ENCODE measurements at regions not wholly inside any gene's neighbourhood (a gene's known extent, or its start where the extent isn't known, plus 50 kb on each side); places are given as distances from the start of the nearest gene placed in this dataset.

DNA sequence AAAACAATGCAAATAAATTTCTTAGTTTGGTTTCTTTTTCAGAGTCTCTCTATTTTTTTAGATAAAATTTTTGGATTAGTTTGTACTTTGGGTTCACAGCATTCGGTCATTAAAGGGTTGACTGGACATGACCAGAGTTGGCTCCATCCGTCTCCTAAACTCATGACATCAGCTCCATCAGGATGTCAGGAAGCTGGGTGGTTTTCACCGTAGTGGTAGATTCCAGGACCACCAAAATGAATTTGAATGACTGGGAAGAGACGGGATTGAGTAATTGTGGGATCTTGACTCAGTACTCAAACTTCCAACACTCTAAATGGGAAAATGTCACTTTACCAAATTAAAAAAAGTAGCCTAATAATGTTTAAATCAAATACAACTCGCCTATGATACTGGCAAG lies 279.2 kb upstream of the DUSP10 start:
- TF ChIP-seq, protein P1, sequence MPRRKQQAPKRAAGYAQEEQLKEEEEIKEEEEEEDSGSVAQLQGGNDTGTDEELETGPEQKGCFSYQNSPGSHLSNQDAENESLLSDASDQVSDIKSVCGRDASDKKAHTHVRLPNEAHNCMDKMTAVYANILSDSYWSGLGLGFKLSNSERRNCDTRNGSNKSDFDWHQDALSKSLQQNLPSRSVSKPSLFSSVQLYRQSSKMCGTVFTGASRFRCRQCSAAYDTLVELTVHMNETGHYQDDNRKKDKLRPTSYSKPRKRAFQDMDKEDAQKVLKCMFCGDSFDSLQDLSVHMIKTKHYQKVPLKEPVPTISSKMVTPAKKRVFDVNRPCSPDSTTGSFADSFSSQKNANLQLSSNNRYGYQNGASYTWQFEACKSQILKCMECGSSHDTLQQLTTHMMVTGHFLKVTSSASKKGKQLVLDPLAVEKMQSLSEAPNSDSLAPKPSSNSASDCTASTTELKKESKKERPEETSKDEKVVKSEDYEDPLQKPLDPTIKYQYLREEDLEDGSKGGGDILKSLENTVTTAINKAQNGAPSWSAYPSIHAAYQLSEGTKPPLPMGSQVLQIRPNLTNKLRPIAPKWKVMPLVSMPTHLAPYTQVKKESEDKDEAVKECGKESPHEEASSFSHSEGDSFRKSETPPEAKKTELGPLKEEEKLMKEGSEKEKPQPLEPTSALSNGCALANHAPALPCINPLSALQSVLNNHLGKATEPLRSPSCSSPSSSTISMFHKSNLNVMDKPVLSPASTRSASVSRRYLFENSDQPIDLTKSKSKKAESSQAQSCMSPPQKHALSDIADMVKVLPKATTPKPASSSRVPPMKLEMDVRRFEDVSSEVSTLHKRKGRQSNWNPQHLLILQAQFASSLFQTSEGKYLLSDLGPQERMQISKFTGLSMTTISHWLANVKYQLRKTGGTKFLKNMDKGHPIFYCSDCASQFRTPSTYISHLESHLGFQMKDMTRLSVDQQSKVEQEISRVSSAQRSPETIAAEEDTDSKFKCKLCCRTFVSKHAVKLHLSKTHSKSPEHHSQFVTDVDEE (CRISPR knock-in tag; IDR thresholded peaks at IDR 0.05): no peak
- no peak for TF ChIP-seq TOX (CRISPR knock-in tag; IDR thresholded peaks at IDR 0.05; ENCODE audit: borderline replicate concordance)
- TF ChIP-seq TCF4 (CRISPR knock-in tag; IDR thresholded peaks at IDR 0.05; ENCODE audit: borderline replicate concordance): no peak
- no peak for TF ChIP-seq ZC3H10 (CRISPR knock-in tag; IDR thresholded peaks at IDR 0.05)
- no peak for TF ChIP-seq RARB (CRISPR knock-in tag; IDR thresholded peaks at IDR 0.05)
- TF ChIP-seq, protein P2, sequence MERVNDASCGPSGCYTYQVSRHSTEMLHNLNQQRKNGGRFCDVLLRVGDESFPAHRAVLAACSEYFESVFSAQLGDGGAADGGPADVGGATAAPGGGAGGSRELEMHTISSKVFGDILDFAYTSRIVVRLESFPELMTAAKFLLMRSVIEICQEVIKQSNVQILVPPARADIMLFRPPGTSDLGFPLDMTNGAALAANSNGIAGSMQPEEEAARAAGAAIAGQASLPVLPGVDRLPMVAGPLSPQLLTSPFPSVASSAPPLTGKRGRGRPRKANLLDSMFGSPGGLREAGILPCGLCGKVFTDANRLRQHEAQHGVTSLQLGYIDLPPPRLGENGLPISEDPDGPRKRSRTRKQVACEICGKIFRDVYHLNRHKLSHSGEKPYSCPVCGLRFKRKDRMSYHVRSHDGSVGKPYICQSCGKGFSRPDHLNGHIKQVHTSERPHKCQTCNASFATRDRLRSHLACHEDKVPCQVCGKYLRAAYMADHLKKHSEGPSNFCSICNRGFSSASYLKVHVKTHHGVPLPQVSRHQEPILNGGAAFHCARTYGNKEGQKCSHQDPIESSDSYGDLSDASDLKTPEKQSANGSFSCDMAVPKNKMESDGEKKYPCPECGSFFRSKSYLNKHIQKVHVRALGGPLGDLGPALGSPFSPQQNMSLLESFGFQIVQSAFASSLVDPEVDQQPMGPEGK (CRISPR knock-in tag; IDR thresholded peaks at IDR 0.05; ENCODE audit: borderline replicate concordance): no peak
- no peak for TF ChIP-seq ARNTL (CRISPR knock-in tag; IDR thresholded peaks at IDR 0.05; ENCODE audit: borderline replicate concordance, low read depth)
- no peak for TF ChIP-seq ZFP3 (CRISPR knock-in tag; IDR thresholded peaks at IDR 0.05)
- TF ChIP-seq, protein P3, sequence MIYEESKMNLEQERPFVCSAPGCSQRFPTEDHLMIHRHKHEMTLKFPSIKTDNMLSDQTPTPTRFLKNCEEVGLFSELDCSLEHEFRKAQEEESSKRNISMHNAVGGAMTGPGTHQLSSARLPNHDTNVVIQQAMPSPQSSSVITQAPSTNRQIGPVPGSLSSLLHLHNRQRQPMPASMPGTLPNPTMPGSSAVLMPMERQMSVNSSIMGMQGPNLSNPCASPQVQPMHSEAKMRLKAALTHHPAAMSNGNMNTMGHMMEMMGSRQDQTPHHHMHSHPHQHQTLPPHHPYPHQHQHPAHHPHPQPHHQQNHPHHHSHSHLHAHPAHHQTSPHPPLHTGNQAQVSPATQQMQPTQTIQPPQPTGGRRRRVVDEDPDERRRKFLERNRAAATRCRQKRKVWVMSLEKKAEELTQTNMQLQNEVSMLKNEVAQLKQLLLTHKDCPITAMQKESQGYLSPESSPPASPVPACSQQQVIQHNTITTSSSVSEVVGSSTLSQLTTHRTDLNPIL (CRISPR knock-in tag; IDR thresholded peaks at IDR 0.05; ENCODE audit: low read depth): no peak
- TF ChIP-seq SNAI2 (CRISPR knock-in tag; IDR thresholded peaks at IDR 0.05): no peak
- no peak for TF ChIP-seq ISL1 (CRISPR knock-in tag; IDR thresholded peaks at IDR 0.05)
- TF ChIP-seq PPARA (CRISPR knock-in tag; IDR thresholded peaks at IDR 0.05; ENCODE audit: borderline replicate concordance): no peak
- no peak for TF ChIP-seq ZFP30 (CRISPR knock-in tag; IDR thresholded peaks at IDR 0.05)

Measured in SK-N-SH treated with all-trans-retinoic acid at 6 μM for 48 hours (cell line).